Dendritic cell treated with granulocyte-macrophage colony-stimulating factor and Interleukin-4, amounts not matched to agents 40 ng/mL and 50 ng/mL, for 4 days (primary cell): ENCODE measurements at regions not wholly inside any gene's neighbourhood (a gene's known extent, or its start where the extent isn't known, plus 50 kb on each side); places are given as distances from the start of the nearest gene placed in this dataset.

Experiments used
- H3K27ac Mint-ChIP-seq: one replicate; pipeline ENCODE4 v1.8.0; 2022; ENCODE audit warnings: mild to moderate bottlenecking, mixed read lengths
- H3K27me3 Mint-ChIP-seq: one replicate; pipeline ENCODE4 v1.8.0; 2022; ENCODE audit warnings: mild to moderate bottlenecking, mixed read lengths
- H3K36me3 Mint-ChIP-seq: one replicate; pipeline ENCODE4 v1.8.0; 2022; ENCODE audit warnings: low read depth, mixed read lengths
- H3K4me1 Mint-ChIP-seq: one replicate; pipeline ENCODE4 v1.8.0; 2022; ENCODE audit warnings: low read depth, mixed read lengths
- H3K4me3 Mint-ChIP-seq: one replicate; pipeline ENCODE4 v1.8.0; 2022; ENCODE audit warnings: mild to moderate bottlenecking, moderate library complexity, mixed read lengths
- H3K9me3 Mint-ChIP-seq: one replicate; pipeline ENCODE4 v1.8.0; 2022; ENCODE audit warnings: mixed read lengths
- intact Hi-C: fragments of 100-400 bp; cut with micrococcal nuclease; formaldehyde crosslinking; loops from one replicate; pipeline ENCODE4 v1.15.0; 2022

DNA sequence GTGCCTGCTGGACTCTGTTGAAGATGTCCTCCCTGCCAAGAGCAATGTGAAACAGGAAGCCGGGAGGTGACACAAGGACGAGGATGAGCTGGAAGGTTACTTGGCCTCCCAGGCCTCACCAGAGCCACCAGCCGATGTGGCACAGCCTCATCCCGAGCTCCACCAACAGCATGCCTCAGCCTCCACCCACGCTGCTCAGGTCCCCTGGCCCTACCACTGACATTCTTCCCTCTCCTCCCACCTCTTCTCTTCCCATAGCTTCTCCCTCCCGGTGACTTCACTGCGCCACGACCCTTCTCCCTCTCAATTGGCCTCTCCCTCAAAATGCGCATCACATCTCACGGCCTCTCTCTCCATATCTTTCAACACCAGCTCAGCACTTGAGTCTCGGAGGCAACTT lies 249.9 kb downstream of the SKAP2 start:
- Mint-ChIP-seq H3K27ac (no peak overlapping the region), H3K27me3 (no peaks in the 10 kb centered on the region), H3K36me3 (peaks cover 17% of the 10 kb centered on the region), H3K4me1 (no peaks in the 10 kb centered on the region), H3K9me3 (no peaks in the 10 kb centered on the region), H3K4me3 (no peak overlapping the region)
- intact Hi-C loops: no loop called here

DNA sequence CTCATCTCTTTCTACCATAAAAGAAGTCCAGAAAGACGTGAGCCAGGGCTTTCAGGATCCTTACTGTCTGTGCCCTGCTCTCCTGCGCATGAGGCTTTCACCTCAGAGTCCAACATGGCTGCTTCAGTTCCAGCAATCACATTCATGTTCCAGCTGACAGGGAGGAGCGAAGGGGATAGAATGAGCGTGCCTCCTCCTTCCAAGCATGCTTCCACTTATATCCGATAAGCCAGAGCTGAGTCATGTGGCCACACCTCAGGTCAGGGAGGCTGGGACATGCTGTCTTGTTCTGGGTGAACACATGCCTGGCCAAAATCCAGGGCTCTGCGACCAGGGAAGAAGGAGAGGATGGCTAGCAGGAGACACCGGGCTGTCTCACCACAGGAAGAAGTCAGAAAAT lies 248.2 kb downstream of the SKAP2 start:
- Mint-ChIP-seq H3K27me3 (no peaks in the 10 kb centered on the region), H3K4me1 (no peaks in the 10 kb centered on the region), H3K36me3 (peaks cover 17% of the 10 kb centered on the region), H3K4me3 (no peak overlapping the region), H3K9me3 (no peaks in the 10 kb centered on the region), H3K27ac (no peak overlapping the region)
- intact Hi-C loops: no loop called here

DNA sequence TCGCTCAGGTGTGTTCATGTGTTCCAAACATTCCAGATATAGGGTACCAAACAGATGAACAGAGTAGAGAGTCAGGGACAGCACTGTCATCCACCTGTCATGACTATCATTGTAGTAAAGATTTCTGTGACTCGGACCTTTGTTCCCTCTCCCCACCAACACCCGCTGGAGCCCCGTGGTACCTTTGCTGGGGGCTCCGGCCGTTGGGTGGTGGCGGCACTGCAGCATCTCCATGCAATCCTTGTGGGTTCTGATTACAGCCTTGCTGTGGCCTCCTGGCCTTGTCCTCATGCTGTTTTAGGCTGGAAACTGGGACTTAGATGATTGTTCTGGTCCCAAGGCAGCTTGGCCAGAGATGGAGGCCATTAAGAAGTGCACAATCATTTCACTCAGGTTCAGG lies 247.3 kb downstream of the SKAP2 start:
- Mint-ChIP-seq H3K4me3 (no peak overlapping the region), H3K9me3 (no peaks in the 10 kb centered on the region), H3K27ac (no peak overlapping the region), H3K4me1 (no peaks in the 10 kb centered on the region), H3K36me3 (peaks cover 17% of the 10 kb centered on the region), H3K27me3 (no peaks in the 10 kb centered on the region)
- intact Hi-C loops: no loop called here
